Vagina (tissue), 2 donors: ENCODE measurements at regions not wholly inside any gene's neighbourhood (a gene's known extent, or its start where the extent isn't known, plus 50 kb on each side); places are given as distances from the start of the nearest gene placed in this dataset.

Experiments
- DNase-seq, 2 donors: peaks; one replicate each; pipeline ENCODE4 v3.0.0-alpha.2; 2017; ENCODE audit errors: extremely low spot score in 2 of 2
- H3K27ac ChIP-seq: fragments of 200-600 bp; sonication (generic); one replicate; pipeline ENCODE4 v1.5.1; 2019
- H3K27me3 ChIP-seq: fragments of 200-600 bp; sonication (generic); one replicate; pipeline ENCODE4 v1.5.1; 2019
- H3K36me3 ChIP-seq, 2 donors: fragments of 200-600 bp; sonication (generic); one replicate each; pipeline ENCODE4 v1.5.1; 2017 to 2019
- H3K4me1 ChIP-seq: fragments of 200-600 bp; sonication (generic); one replicate; pipeline ENCODE4 v1.5.1; 2019
- H3K4me3 ChIP-seq, 2 donors: fragments of 200-600 bp; sonication (generic); 1 replicate in 1 of 2; 2 replicates in 1 of 2; pipeline ENCODE4 v1.5.1; 2016 to 2019
- H3K9me3 ChIP-seq: fragments of 200-600 bp; sonication (generic); one replicate; pipeline ENCODE4 v1.5.1; 2019
- POLR2A ChIP-seq, 2 donors: fragments of 450-650 bp; IDR thresholded peaks; one replicate each; pipeline ENCODE4 v1.6.1; 2017; ENCODE audit warnings: antibody characterized with exemption in 2 of 2, mild to moderate bottlenecking in 2 of 2, moderate library complexity in 2 of 2
- POLR2AphosphoS5 ChIP-seq, 2 donors: sonication (generic); formaldehyde crosslinking; IDR thresholded peaks; one replicate each; pipeline ENCODE4 v1.9.0; 2017; ENCODE audit warnings: antibody characterized with exemption in 2 of 2, mild to moderate bottlenecking in 2 of 2, low read depth in 1 of 2; ENCODE audit not compliant: insufficient read depth in 1 of 2
- intact Hi-C: fragments of 100-400 bp; cut with DNase I; formaldehyde crosslinking; loops from one replicate; pipeline ENCODE4 v1.15.1; 2023
- TF ChIP-seq, protein P1 (sequence below), 3 experiments: fragments of 450-650 bp in 2 of 3; fragments of 200-600 bp in 1 of 3; sonication (generic) in 1 of 3; IDR thresholded peaks; one replicate each; pipeline ENCODE4 v1.5.1; 2017 to 2019; ENCODE audit warnings: antibody characterized with exemption in 3 of 3, mild to moderate bottlenecking in 2 of 3, moderate library complexity in 2 of 3

DNA sequence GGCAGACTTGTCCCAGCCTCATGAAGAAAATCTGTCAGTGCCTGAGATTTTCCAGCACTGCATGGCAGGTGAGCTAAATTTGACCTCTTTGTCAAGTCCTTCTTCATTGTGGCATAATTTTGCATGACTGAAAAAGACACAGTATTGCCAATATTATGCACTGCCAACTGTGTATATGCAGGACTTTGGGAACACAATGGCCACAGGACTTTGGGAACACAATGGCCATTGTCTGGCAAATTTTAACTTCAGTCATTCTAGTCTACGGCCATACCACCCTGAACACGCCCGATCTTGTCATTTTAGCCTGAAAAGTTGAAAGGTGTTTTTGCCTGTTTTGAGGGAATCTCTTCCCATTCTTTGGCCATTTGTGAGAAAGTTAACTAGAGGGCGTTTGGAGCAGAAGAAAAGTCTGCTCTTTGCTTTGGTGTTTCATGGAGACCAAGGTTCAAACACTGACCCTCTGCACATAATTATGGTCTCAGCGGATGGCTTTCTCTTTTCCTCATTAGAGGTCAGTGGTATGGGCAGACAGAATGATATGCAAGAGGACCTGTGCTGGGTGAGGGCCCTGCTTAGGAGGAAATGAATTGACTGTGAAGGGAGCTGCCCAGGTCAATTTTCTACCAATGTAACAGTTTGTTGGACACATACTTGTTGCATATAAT is 72.4 kb upstream of the NEK7 start:
- H3K27me3 ChIP-seq, result no peaks in the 10 kb centered on the region
- H3K4me3 ChIP-seq, result no peak overlapping the region
- no peak for TF ChIP-seq POLR2A (IDR thresholded peaks at IDR 0.05)
- no peak for DNase-seq
- H3K27ac ChIP-seq, result no peak overlapping the region
- no peaks in the 10 kb centered on the region for H3K36me3 ChIP-seq
- no peaks in the 10 kb centered on the region for H3K4me1 ChIP-seq
- intact Hi-C loops, result no loop called here
- H3K9me3 ChIP-seq, result no peaks in the 10 kb centered on the region

DNA sequence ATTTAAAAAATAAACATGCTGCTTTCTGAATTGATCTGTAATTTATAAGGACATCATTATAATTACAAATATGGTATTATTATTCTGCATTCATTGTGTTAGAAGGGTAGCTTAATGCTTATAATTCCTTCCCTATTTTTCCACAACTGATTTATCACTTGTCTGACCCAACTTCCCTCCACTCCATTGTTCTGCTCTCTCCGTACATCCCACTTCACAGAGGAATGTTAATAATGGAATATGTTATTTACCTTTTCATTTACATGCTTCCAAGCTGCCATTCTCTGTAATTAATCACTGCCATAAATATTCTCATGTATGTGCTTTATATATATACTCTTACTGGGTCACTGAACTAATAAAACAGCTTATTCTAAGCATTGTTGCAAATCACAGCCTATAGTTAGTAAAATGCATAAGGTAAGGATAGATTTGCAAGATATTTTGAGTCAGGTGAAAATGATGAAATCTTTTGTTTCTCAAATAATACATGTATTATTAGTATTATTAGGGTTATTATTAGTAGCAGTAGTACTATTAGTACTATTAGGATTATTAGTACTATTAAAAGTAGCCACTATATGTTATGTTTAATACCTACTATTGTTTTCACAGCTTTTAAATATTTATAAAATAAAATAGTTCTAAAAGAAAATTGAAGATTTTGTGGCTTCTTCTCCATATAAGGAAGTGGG is 70.6 kb upstream of the NEK7 start:
- no peaks in the 10 kb centered on the region for H3K4me1 ChIP-seq
- intact Hi-C loops, result no loop called here
- TF ChIP-seq POLR2A (IDR thresholded peaks at IDR 0.05) (no peak), POLR2AphosphoS5 (IDR thresholded peaks at IDR 0.05; ENCODE audit: insufficient read depth in 1 of 2, low read depth in 1 of 2) (no peak)
- TF ChIP-seq, protein P1, sequence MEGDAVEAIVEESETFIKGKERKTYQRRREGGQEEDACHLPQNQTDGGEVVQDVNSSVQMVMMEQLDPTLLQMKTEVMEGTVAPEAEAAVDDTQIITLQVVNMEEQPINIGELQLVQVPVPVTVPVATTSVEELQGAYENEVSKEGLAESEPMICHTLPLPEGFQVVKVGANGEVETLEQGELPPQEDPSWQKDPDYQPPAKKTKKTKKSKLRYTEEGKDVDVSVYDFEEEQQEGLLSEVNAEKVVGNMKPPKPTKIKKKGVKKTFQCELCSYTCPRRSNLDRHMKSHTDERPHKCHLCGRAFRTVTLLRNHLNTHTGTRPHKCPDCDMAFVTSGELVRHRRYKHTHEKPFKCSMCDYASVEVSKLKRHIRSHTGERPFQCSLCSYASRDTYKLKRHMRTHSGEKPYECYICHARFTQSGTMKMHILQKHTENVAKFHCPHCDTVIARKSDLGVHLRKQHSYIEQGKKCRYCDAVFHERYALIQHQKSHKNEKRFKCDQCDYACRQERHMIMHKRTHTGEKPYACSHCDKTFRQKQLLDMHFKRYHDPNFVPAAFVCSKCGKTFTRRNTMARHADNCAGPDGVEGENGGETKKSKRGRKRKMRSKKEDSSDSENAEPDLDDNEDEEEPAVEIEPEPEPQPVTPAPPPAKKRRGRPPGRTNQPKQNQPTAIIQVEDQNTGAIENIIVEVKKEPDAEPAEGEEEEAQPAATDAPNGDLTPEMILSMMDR (IDR thresholded peaks at IDR 0.05), result no peak
- no peaks in the 10 kb centered on the region for H3K27me3 ChIP-seq
- no peaks in the 10 kb centered on the region for H3K9me3 ChIP-seq
- no peak overlapping the region for H3K4me3 ChIP-seq
- no peak overlapping the region for H3K27ac ChIP-seq
- no peaks in the 10 kb centered on the region for H3K36me3 ChIP-seq
- DNase-seq, result no peak

DNA sequence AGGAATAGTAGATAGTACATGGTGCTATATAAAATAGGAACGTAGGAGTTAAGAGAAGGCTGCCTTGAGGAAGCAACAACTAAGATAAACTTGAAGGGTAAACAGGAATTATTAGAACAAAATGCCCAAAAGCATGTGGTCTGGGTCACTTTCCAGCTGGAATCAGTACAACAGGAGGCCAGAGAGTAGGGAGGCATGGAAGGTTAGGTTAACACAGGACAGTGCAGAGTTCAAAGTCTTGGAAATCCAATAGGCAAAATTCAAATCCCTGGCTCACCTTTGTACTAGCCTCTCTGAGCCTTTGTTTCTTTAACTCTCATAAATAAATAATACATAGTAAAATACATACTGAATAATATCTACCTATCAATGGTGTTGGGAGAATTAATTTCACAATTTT is 69.0 kb upstream of the NEK7 start:
- no peaks in the 10 kb centered on the region for H3K4me1 ChIP-seq
- no peak overlapping the region for H3K27ac ChIP-seq
- TF ChIP-seq POLR2A (IDR thresholded peaks at IDR 0.05) (no peak), POLR2AphosphoS5 (IDR thresholded peaks at IDR 0.05; ENCODE audit: insufficient read depth in 1 of 2, low read depth in 1 of 2) (no peak)
- TF ChIP-seq, protein P1 (IDR thresholded peaks at IDR 0.05), result no peak
- intact Hi-C loops, result no loop called here
- no peak for DNase-seq
- no peaks in the 10 kb centered on the region for H3K9me3 ChIP-seq
- no peak overlapping the region for H3K4me3 ChIP-seq
- no peaks in the 10 kb centered on the region for H3K36me3 ChIP-seq
- no peaks in the 10 kb centered on the region for H3K27me3 ChIP-seq

DNA sequence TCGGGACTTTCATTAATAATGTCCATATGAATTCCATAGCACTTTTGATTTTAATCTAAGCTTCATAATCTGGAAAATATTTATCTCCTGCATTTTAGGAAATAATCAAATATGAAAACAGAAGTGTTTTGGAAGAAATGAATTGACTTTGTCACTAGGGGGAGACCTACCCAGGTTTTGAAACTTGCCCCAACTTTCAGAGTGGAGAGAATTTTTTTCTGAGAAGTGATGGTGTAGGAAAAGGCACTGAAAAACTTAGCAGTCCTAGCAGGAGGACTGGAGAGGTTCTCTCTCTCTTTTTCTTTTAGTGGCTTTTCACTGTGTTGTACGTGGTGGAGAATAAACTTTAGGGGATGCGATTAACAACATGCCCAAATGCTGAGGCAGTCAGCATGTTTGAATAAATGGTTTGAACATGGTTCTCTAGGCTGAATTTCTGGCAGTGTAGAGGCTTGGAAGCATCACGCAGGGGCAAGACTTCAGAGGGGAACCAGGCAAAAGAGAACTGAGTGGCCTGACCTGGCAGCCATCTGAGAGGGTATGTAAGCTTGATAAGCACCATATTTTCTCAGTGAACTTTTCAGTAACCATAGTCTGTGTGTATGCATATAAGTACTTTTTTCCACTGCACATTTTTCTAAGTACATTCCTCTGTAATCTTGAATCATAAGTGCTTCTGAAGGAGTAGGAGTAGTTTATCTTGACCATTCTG is 68.3 kb upstream of the NEK7 start:
- H3K36me3 ChIP-seq, result no peaks in the 10 kb centered on the region
- H3K9me3 ChIP-seq, result no peaks in the 10 kb centered on the region
- no peak overlapping the region for H3K27ac ChIP-seq
- no peak for DNase-seq
- no peak overlapping the region for H3K4me3 ChIP-seq
- H3K27me3 ChIP-seq, result no peaks in the 10 kb centered on the region
- no peak for TF ChIP-seq POLR2A (IDR thresholded peaks at IDR 0.05)
- TF ChIP-seq, protein P1 (IDR thresholded peaks at IDR 0.05), result peak; percentile 4 to 55 (median 23)
- TF ChIP-seq POLR2AphosphoS5 (IDR thresholded peaks at IDR 0.05; ENCODE audit: insufficient read depth in 1 of 2, low read depth in 1 of 2), result no peak
- no peaks in the 10 kb centered on the region for H3K4me1 ChIP-seq
- intact Hi-C loops, result no loop called here

- Histone ChIP-seq H3K27ac (no peak overlapping the region), H3K9me3 (no peaks in the 10 kb centered on the region), H3K27me3 (no peaks in the 10 kb centered on the region), H3K36me3 (no peaks in the 10 kb centered on the region), H3K4me3 (no peak overlapping the region), H3K4me1 (no peaks in the 10 kb centered on the region)
- no peak for DNase-seq
- TF ChIP-seq, protein P1 (IDR thresholded peaks at IDR 0.05), result no peak
- TF ChIP-seq POLR2AphosphoS5 (IDR thresholded peaks at IDR 0.05; ENCODE audit: insufficient read depth in 1 of 2, low read depth in 1 of 2) (no peak), POLR2A (IDR thresholded peaks at IDR 0.05) (no peak)
- intact Hi-C loops, result no loop called here
These were observed 60.4 kb upstream of the NEK7 start for GRCh38 chr1:198096390-198096789.
